ENCODE measurements at regions not wholly inside any gene's neighbourhood (a gene's known extent, or its start where the extent isn't known, plus 50 kb on each side); places are given as distances from the start of the nearest gene placed in this dataset.
"Not testable (repeated sequence)": the region's sequence is repeated elsewhere in the genome, so short reads cannot be mapped to it uniquely, and the experiment has no call there.

DNA sequence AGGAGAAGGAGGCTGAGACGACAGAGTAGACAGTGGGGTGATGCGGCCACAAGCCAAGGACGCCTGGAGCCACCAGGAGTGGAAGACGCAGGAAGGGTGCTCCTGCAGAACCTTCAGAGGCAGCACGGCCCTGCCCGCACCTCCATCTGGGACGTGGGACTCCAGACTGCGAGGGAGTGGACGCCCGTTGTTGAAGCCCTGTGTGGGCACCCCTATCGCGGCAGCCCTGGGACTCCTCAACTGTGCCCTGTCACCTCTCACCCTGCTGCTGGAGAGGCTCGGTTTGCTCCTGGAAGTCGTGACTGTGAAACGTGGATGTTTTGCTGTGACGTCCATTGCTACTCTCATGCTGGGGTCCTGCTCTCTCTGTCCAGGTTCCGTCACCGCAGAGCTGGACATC lies 100.6 kb upstream of the LRPAP1 start:
- not testable (repeated sequence) for TF ChIP-seq EZH2 (IDR thresholded peaks at IDR 0.05; ENCODE audit: borderline replicate concordance)
- TF ChIP-seq, protein P1, sequence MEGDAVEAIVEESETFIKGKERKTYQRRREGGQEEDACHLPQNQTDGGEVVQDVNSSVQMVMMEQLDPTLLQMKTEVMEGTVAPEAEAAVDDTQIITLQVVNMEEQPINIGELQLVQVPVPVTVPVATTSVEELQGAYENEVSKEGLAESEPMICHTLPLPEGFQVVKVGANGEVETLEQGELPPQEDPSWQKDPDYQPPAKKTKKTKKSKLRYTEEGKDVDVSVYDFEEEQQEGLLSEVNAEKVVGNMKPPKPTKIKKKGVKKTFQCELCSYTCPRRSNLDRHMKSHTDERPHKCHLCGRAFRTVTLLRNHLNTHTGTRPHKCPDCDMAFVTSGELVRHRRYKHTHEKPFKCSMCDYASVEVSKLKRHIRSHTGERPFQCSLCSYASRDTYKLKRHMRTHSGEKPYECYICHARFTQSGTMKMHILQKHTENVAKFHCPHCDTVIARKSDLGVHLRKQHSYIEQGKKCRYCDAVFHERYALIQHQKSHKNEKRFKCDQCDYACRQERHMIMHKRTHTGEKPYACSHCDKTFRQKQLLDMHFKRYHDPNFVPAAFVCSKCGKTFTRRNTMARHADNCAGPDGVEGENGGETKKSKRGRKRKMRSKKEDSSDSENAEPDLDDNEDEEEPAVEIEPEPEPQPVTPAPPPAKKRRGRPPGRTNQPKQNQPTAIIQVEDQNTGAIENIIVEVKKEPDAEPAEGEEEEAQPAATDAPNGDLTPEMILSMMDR (IDR thresholded peaks at IDR 0.05; ENCODE audit: poor library complexity) = not testable (repeated sequence)

All from hepatocyte (in vitro differentiated cells).